K562 (cell line): ENCODE measurements at regions not wholly inside any gene's neighbourhood (a gene's known extent, or its start where the extent isn't known, plus 50 kb on each side); places are given as distances from the start of the nearest gene placed in this dataset.

Source experiments
- ATAC-seq: fragments of 200-7000 bp; cut with Tn5 transposase; 3 replicates; pipeline ENCODE4 v1.9.1; 2020; ENCODE audit warnings: moderate library complexity
- BruUV-seq: library from RNA; stranded (reverse); fragments of 400-500 nt; replicated peaks from 2 replicates; lab custom pipeline; 2021; lab: Mats Ljungman, UMichigan
- CTCF ChIA-PET: fragments of 300-600 bp; formaldehyde crosslinking; extraction: SDS; loops from one replicate; lab custom pipeline; 2021; ENCODE audit warnings: low intra/inter-chr PET ratio; lab: Yijun Ruan, JAX
- POLR2A ChIA-PET: fragments of 300-600, 350-650 bp; sonication (Branson Sonifier 250); formaldehyde crosslinking; extraction: SDS; loops from one replicate; lab custom pipeline; 2021; ENCODE audit warnings: antibody characterized with exemption, inconsistent platforms; lab: Yijun Ruan, JAX
- DNase-seq, 4 experiments: peaks; one replicate each; pipeline versions ENCODE4 v3.0.0 to v3.0.0-alpha.2; 2011 to 2018; ENCODE audit warnings: low spot score in 3 of 4, mixed read lengths in 3 of 4; ENCODE audit errors: extremely low read depth in 1 of 4
- FAIRE-seq: peaks from 2 replicates; lab custom pipeline; 2011; peaks lifted over from hg19 to GRCh38; lab: Jason Lieb, UNC
- H2AFZ ChIP-seq: 2 replicates; pipeline ENCODE4 v1.6.0; 2011; ENCODE audit warnings: low read depth, low read length, control low read depth, inconsistent platforms
- H3K27ac ChIP-seq: fragments of 200-600 bp; 3 replicates; pipeline ENCODE4 v1.8.0; 2011; ENCODE audit warnings: low read depth, mild to moderate bottlenecking, control low read depth, inconsistent platforms, low read length, moderate library complexity, mixed read lengths; ENCODE audit errors: extremely low read depth
- H3K27me3 ChIP-seq, 2 experiments: fragments of 300-600 bp in 1 of 2; 2 replicates in 1 of 2; 3 replicates in 1 of 2; pipeline versions ENCODE4 v1.6.0 to v1.8.0; 2011; ENCODE audit warnings: inconsistent platforms in 2 of 2, low read length in 2 of 2, mild to moderate bottlenecking in 1 of 2, mixed read lengths in 1 of 2, moderate library complexity in 1 of 2; ENCODE audit not compliant: control insufficient read depth in 2 of 2, insufficient read depth in 2 of 2
- H3K36me3 ChIP-seq: fragments of 300-600 bp; 3 replicates; pipeline ENCODE4 v1.8.0; 2011; ENCODE audit warnings: mild to moderate bottlenecking, low read length, inconsistent platforms; ENCODE audit not compliant: control insufficient read depth, insufficient read depth
- H3K4me1 ChIP-seq, 2 experiments: fragments of 200-600 bp in 1 of 2; replicated peaks in 1 of 2; 2 replicates in 1 of 2; 3 replicates in 1 of 2; pipeline versions ENCODE4 v1.5.1 to v1.8.0; 2011; ENCODE audit warnings: inconsistent platforms in 2 of 2, low read length in 2 of 2, mild to moderate bottlenecking in 1 of 2, mixed read lengths in 1 of 2, moderate library complexity in 1 of 2; ENCODE audit not compliant: control insufficient read depth in 2 of 2, insufficient read depth in 2 of 2
- H3K4me2 ChIP-seq: 2 replicates; pipeline ENCODE4 v1.6.1; 2011; ENCODE audit warnings: low read length, control low read depth, inconsistent platforms, mixed read lengths; ENCODE audit not compliant: insufficient read depth
- H3K4me3 ChIP-seq: fragments of 200-600 bp; sonication (generic), shearing (Covaris generic); 2 replicates; pipeline ENCODE4 v1.5.1; 2016; ENCODE audit warnings: control low read depth, inconsistent platforms
- H3K79me2 ChIP-seq: fragments of 200-600 bp; 3 replicates; pipeline ENCODE4 v1.8.0; 2011; ENCODE audit warnings: low read length, inconsistent platforms; ENCODE audit not compliant: control insufficient read depth, insufficient read depth
- H3K9ac ChIP-seq, 2 experiments: 2 replicates each; pipeline versions ENCODE4 v1.6.0 to v1.6.1; 2011; ENCODE audit warnings: low read depth in 2 of 2, low read length in 2 of 2, control low read depth in 1 of 2, inconsistent platforms in 1 of 2, mild to moderate bottlenecking in 1 of 2, mixed read lengths in 1 of 2; ENCODE audit not compliant: insufficient read depth in 1 of 2
- H3K9me1 ChIP-seq: one replicate; pipeline ENCODE4 v1.6.0; 2011; ENCODE audit warnings: inconsistent platforms, mild to moderate bottlenecking, low read length, moderate library complexity; ENCODE audit not compliant: control insufficient read depth, insufficient read depth
- H3K9me3 ChIP-seq: replicated peaks from 2 replicates; pipeline ENCODE4 v1.5.1; 2011; ENCODE audit warnings: low read depth, low read length, inconsistent platforms; ENCODE audit not compliant: control insufficient read depth, insufficient read depth
- H4K20me1 ChIP-seq: replicated peaks from 2 replicates; pipeline ENCODE4 v1.6.1; 2011; ENCODE audit warnings: low read length, inconsistent platforms, mixed read lengths; ENCODE audit not compliant: control insufficient read depth, insufficient read depth
- HDGF ChIP-seq: fragments of 450-650 bp; IDR thresholded peaks from 2 replicates; pipeline ENCODE4 v1.6.1; 2016
- HNRNPK ChIP-seq: fragments of 200-400 bp; formaldehyde crosslinking; IDR thresholded peaks from one replicate; pipeline ENCODE4 v1.6.1; 2018; ENCODE audit warnings: mild to moderate bottlenecking, low read depth, low read length; ENCODE audit not compliant: poor library complexity, severe bottlenecking
- RUNX1 ChIP-seq: sonication (generic); IDR thresholded peaks from 2 replicates; pipeline ENCODE4 v1.6.1; 2016; ENCODE audit warnings: antibody characterized with exemption, low read depth
- SRSF7 ChIP-seq: fragments of 200-400 bp; formaldehyde crosslinking; optimal IDR thresholded peaks from 2 replicates; pipeline ENCODE3; 2017; ENCODE audit warnings: mild to moderate bottlenecking, low read depth, low read length
- TEAD1 ChIP-seq, 2 experiments: fragments of 450-650 bp in 1 of 2; sonication (generic) in 1 of 2; formaldehyde crosslinking; IDR thresholded peaks; 2 replicates each; pipeline versions ENCODE4 v1.4.0 to v1.8.0; 2020 to 2022; ENCODE audit warnings: mild to moderate bottlenecking in 2 of 2, missing genetic modification reagents in 1 of 2
- ZNF583 ChIP-seq: fragments of 250-450 bp; sonication (Bioruptor Pico); IDR thresholded peaks from 2 replicates; pipeline ENCODE4 v1.4.0; 2020
- ZNF717 ChIP-seq: fragments of 250-450 bp; sonication (Bioruptor Pico); IDR thresholded peaks from 2 replicates; pipeline ENCODE4 v1.5.0; 2021
- WGBS: fragments of 100-300 bp; shearing (Covaris generic); methylation state at CpG from one replicate; pipeline ENCODE4 v1.1.6; 2016; ENCODE audit warnings: low coverage, mixed read lengths; ENCODE audit not compliant: insufficient coverage; ENCODE audit errors: missing lambda C conversion rate; 5-methylcytosine and 5-hydroxymethylcytosine counted together
- in situ Hi-C: fragments of 300-500 bp; cut with MboI; formaldehyde crosslinking; loops from 4 replicates; pipeline ENCODE4 v1.15.0; 2018; ENCODE audit warnings: inconsistent platforms, mixed read lengths
- intact Hi-C: fragments of 100-400 bp; cut with micrococcal nuclease; formaldehyde crosslinking; loops from 2 replicates; pipeline ENCODE4 v1.14.2; 2022
- TF ChIP-seq, protein P1 (sequence below): fragments of 250-450 bp; sonication (Bioruptor Pico); IDR thresholded peaks from 2 replicates; pipeline ENCODE4 v1.8.0; 2022; ENCODE audit warnings: moderate library complexity, mild to moderate bottlenecking, inconsistent platforms
- TF ChIP-seq, protein P2 (sequence below): fragments of 250-450 bp; sonication (Bioruptor Pico); IDR thresholded peaks from 2 replicates; pipeline ENCODE4 v1.8.0; 2022; ENCODE audit warnings: inconsistent platforms

DNA sequence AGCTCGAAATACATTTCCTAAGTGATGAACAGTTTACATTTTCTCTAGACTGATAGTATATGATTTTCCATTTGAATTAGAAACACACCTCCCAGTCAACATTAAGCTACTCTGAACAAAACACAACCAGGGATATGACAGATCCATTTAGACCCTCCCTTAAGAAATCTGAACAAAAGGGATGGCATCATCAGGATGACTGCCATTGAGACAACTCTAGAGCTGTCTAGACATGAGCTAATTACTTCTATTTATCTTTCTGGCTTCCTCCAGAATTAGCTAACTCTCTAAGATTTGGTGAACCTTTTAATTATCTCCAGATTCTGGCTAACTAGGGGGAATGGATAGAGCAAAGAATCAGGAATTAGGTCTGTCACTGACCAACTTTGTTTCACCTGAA lies 92.9 kb upstream of the IGF1 start:
- no peak overlapping the region for H3K9ac ChIP-seq
- no peak overlapping the region for H3K27ac ChIP-seq
- ATAC-seq: no peak
- FAIRE-seq: no peak
- H3K36me3 ChIP-seq: no peaks in the 10 kb centered on the region
- H3K27me3 ChIP-seq: no peaks in the 10 kb centered on the region
- ChIA-PET POLR2A (no interaction called here), CTCF (no interaction called here)
- H3K9me1 ChIP-seq: no peaks in the 10 kb centered on the region
- no peak for DNase-seq
- no peaks in the 10 kb centered on the region for H3K4me1 ChIP-seq
- intact Hi-C loops (no loop called here), in situ Hi-C loops (no loop called here)
- TF ChIP-seq, protein P1, sequence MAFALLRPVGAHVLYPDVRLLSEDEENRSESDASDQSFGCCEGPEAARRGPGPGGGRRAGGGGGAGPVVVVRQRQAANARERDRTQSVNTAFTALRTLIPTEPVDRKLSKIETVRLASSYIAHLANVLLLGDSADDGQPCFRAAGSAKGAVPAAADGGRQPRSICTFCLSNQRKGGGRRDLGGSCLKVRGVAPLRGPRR (CRISPR knock-in tag): no peak
- TF ChIP-seq TEAD1 (CRISPR knock-in tag; IDR thresholded peaks at IDR 0.05) (no peak), ZNF717 (CRISPR knock-in tag) (no peak), HDGF (no peak), SRSF7 (no peak), RUNX1 (no peak), HNRNPK (no peak), ZNF583 (CRISPR knock-in tag) (no peak)
- TF ChIP-seq, protein P2, sequence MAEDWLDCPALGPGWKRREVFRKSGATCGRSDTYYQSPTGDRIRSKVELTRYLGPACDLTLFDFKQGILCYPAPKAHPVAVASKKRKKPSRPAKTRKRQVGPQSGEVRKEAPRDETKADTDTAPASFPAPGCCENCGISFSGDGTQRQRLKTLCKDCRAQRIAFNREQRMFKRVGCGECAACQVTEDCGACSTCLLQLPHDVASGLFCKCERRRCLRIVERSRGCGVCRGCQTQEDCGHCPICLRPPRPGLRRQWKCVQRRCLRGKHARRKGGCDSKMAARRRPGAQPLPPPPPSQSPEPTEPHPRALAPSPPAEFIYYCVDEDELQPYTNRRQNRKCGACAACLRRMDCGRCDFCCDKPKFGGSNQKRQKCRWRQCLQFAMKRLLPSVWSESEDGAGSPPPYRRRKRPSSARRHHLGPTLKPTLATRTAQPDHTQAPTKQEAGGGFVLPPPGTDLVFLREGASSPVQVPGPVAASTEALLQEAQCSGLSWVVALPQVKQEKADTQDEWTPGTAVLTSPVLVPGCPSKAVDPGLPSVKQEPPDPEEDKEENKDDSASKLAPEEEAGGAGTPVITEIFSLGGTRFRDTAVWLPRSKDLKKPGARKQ (CRISPR knock-in tag): no peak
- no peaks in the 10 kb centered on the region for H3K9me3 ChIP-seq
- 0% methylated on average over 1 of the region's 1 CpG for WGBS
- H3K4me2 ChIP-seq: no peak overlapping the region
- no peaks in the 10 kb centered on the region for H3K79me2 ChIP-seq
- H3K4me3 ChIP-seq: no peak overlapping the region
- no TSS peak for BruUV-seq
- H4K20me1 ChIP-seq: no peaks in the 10 kb centered on the region
- no peak overlapping the region for H2AFZ ChIP-seq
